Hepatocyte (in vitro differentiated cells): ENCODE measurements at regions not wholly inside any gene's neighbourhood (a gene's known extent, or its start where the extent isn't known, plus 50 kb on each side); places are given as distances from the start of the nearest gene placed in this dataset.
A peak's percentile ranks its signal among the peaks of the same experiment; 100 is the strongest.

ENCODE experiments used
- DNase-seq: peaks from one replicate; pipeline ENCODE4 v3.0.0-alpha.2; 2016; ENCODE audit warnings: low spot score
- H2AFZ ChIP-seq: fragments of 200-600 bp; sonication (generic); 2 replicates; pipeline ENCODE4 v1.6.0; 2016; ENCODE audit warnings: antibody characterized with exemption, mild to moderate bottlenecking
- H3K27ac ChIP-seq: fragments of 200-600 bp; sonication (generic); 2 replicates; pipeline ENCODE4 v1.5.1; 2016; ENCODE audit warnings: mild to moderate bottlenecking
- H3K27me3 ChIP-seq: fragments of 200-600 bp; sonication (generic); 2 replicates; pipeline ENCODE4 v1.6.1; 2016
- H3K36me3 ChIP-seq: fragments of 200-600 bp; sonication (generic); replicated peaks from 2 replicates; pipeline ENCODE4 v1.5.1; 2016; ENCODE audit warnings: low read depth; ENCODE audit not compliant: insufficient read depth
- H3K4me1 ChIP-seq: fragments of 200-600 bp; sonication (generic); 2 replicates; pipeline ENCODE4 v1.5.1; 2016; ENCODE audit warnings: mild to moderate bottlenecking, moderate library complexity; ENCODE audit not compliant: insufficient read depth
- H3K4me2 ChIP-seq: fragments of 200-600 bp; sonication (generic); 2 replicates; pipeline ENCODE4 v1.6.0; 2016
- H3K4me3 ChIP-seq: fragments of 200-600 bp; sonication (generic); 2 replicates; pipeline ENCODE4 v1.5.1; 2016; ENCODE audit warnings: mild to moderate bottlenecking
- H3K79me2 ChIP-seq: fragments of 200-600 bp; sonication (generic); 2 replicates; pipeline ENCODE4 v1.6.0; 2017; ENCODE audit warnings: mild to moderate bottlenecking
- H3K9me2 ChIP-seq: fragments of 200-600 bp; sonication (generic); replicated peaks from 2 replicates; pipeline ENCODE4 v1.6.0; 2017; ENCODE audit warnings: mild to moderate bottlenecking; ENCODE audit not compliant: insufficient read depth
- H3K9me3 ChIP-seq: fragments of 200-600 bp; sonication (generic); 2 replicates; pipeline ENCODE4 v1.5.1; 2016; ENCODE audit warnings: low read depth, mild to moderate bottlenecking
- H4K20me1 ChIP-seq: fragments of 200-600 bp; sonication (generic); 2 replicates; pipeline ENCODE4 v1.6.0; 2016; ENCODE audit warnings: mild to moderate bottlenecking; ENCODE audit not compliant: insufficient read depth, poor library complexity, severe bottlenecking
- CTCF ChIP-seq: fragments of 200-600 bp; sonication (generic); IDR thresholded peaks from 2 replicates; pipeline ENCODE4 v1.5.1; 2016; ENCODE audit warnings: antibody characterized with exemption, mild to moderate bottlenecking; ENCODE audit not compliant: poor library complexity
- EZH2 ChIP-seq: fragments of 200-600 bp; sonication (generic); IDR thresholded peaks from 2 replicates; pipeline ENCODE4 v1.6.1; 2016; ENCODE audit warnings: antibody characterized with exemption, mild to moderate bottlenecking, borderline replicate concordance
- EZH2phosphoT487 ChIP-seq: fragments of 200-600 bp; sonication (generic); IDR thresholded peaks from one replicate; pipeline ENCODE4 v1.6.1; 2018; ENCODE audit warnings: antibody characterized with exemption, mild to moderate bottlenecking, low read depth, moderate library complexity; ENCODE audit not compliant: unreplicated experiment, severe bottlenecking
- WGBS: methylation state at CpG from one replicate; pipeline ENCODE4 v1.1.6; 2016; ENCODE audit warnings: low lambda C conversion rate; ENCODE audit errors: missing lambda C conversion rate; 5-methylcytosine and 5-hydroxymethylcytosine counted together

- WGBS, result 93% methylated on average over 5 of the region's 5 CpGs
- Histone ChIP-seq H3K4me2 (no peak overlapping the region), H3K4me3 (no peak overlapping the region), H3K4me1 (no peaks in the 10 kb centered on the region), H3K27me3 (no peaks in the 10 kb centered on the region), H3K36me3 (no peaks in the 10 kb centered on the region), H2AFZ (no peak overlapping the region), H3K79me2 (no peaks in the 10 kb centered on the region), H4K20me1 (no peaks in the 10 kb centered on the region), H3K27ac (no peak overlapping the region), H3K9me2 (no peaks in the 10 kb centered on the region), H3K9me3 (no peaks in the 10 kb centered on the region)
- TF ChIP-seq EZH2phosphoT487, result no peak
- TF ChIP-seq CTCF, result no peak
- TF ChIP-seq EZH2, result no peak
- no peak for DNase-seq
Observed at GRCh38 chr12:68477906-68478305, 132.8 kb upstream of the RAP1B start.

GRCh38 chr12:68478516-68479260 lies 132.0 kb upstream of the RAP1B start:
- H3K4me1 ChIP-seq, result no peaks in the 10 kb centered on the region
- no peaks in the 10 kb centered on the region for H3K9me3 ChIP-seq
- no peaks in the 10 kb centered on the region for H3K27me3 ChIP-seq
- H3K4me2 ChIP-seq, result no peak overlapping the region
- no peak overlapping the region for H2AFZ ChIP-seq
- no peaks in the 10 kb centered on the region for H4K20me1 ChIP-seq
- H3K27ac ChIP-seq, result peak overlapping the region; percentile 60
- 100% methylated on average over 1 of the region's 1 CpG for WGBS
- TF ChIP-seq CTCF (no peak), EZH2phosphoT487 (no peak), EZH2 (no peak)
- H3K9me2 ChIP-seq, result no peaks in the 10 kb centered on the region
- no peak for DNase-seq
- H3K36me3 ChIP-seq, result no peaks in the 10 kb centered on the region
- H3K79me2 ChIP-seq, result no peaks in the 10 kb centered on the region
- no peak overlapping the region for H3K4me3 ChIP-seq

- Histone ChIP-seq H3K4me1 (no peaks in the 10 kb centered on the region), H3K27me3 (no peaks in the 10 kb centered on the region), H3K27ac (peak overlapping the region; percentile 60), H3K9me3 (no peaks in the 10 kb centered on the region), H3K4me2 (no peak overlapping the region), H2AFZ (no peak overlapping the region), H3K4me3 (no peak overlapping the region), H3K9me2 (no peaks in the 10 kb centered on the region), H4K20me1 (no peaks in the 10 kb centered on the region), H3K79me2 (no peaks in the 10 kb centered on the region), H3K36me3 (no peaks in the 10 kb centered on the region)
- TF ChIP-seq EZH2phosphoT487 (no peak), CTCF (no peak), EZH2 (no peak)
- peak; percentile 30 for DNase-seq
- 47% methylated on average over 4 of the region's 4 CpGs for WGBS
Observed at GRCh38 chr12:68479261-68479895, 131.3 kb upstream of the RAP1B start.
